Activated CD4-positive, alpha-beta memory T cell treated with anti-CD3 and anti-CD28 coated beads for 36 hours (primary cell): ENCODE measurements at regions not wholly inside any gene's neighbourhood (a gene's known extent, or its start where the extent isn't known, plus 50 kb on each side); places are given as distances from the start of the nearest gene placed in this dataset.

ENCODE experiments used
- CTCF ChIA-PET: fragments of 350-600 bp; sonication (Branson Sonifier 250); formaldehyde crosslinking; loops from one replicate; lab custom pipeline; 2021; ENCODE audit warnings: antibody characterized with exemption, inconsistent platforms; lab: Charles Lee
- POLR2A ChIA-PET: fragments of 350-600 bp; sonication (Branson Sonifier 250); formaldehyde crosslinking; loops from one replicate; lab custom pipeline; 2021; ENCODE audit warnings: antibody characterized with exemption; lab: Charles Lee
- DNase-seq: peaks from one replicate; pipeline ENCODE4 v3.0.0-alpha.2; 2020
- H3K27ac Mint-ChIP-seq: one replicate; pipeline ENCODE4 v1.8.0; 2021; ENCODE audit warnings: mixed read lengths
- H3K27me3 Mint-ChIP-seq: one replicate; pipeline ENCODE4 v1.8.0; 2021; ENCODE audit warnings: mixed read lengths
- H3K36me3 Mint-ChIP-seq: one replicate; pipeline ENCODE4 v1.8.0; 2021; ENCODE audit warnings: mixed read lengths
- H3K4me1 Mint-ChIP-seq: one replicate; pipeline ENCODE4 v1.8.0; 2021; ENCODE audit warnings: low read depth, mixed read lengths
- H3K4me3 Mint-ChIP-seq: one replicate; pipeline ENCODE4 v1.8.0; 2021; ENCODE audit warnings: mild to moderate bottlenecking, mixed read lengths
- H3K9me3 Mint-ChIP-seq: one replicate; pipeline ENCODE4 v1.8.0; 2021; ENCODE audit warnings: mixed read lengths
- intact Hi-C: fragments of 100-400 bp; cut with micrococcal nuclease; formaldehyde crosslinking; loops from one replicate; pipeline ENCODE4 v1.15.1; 2023

GRCh38 chr2:139354518-139354917 lies 574.3 kb upstream of the NXPH2 start:
- no peaks in the 10 kb centered on the region for H3K36me3 Mint-ChIP-seq
- intact Hi-C loops: no loop called here

GRCh38 chr2:139353874-139354273 lies 573.7 kb upstream of the NXPH2 start:
- CTCF ChIA-PET: no interaction called here

More at GRCh38 chr2:139354518-139354917, 574.3 kb upstream of the NXPH2 start:
- Mint-ChIP-seq H3K27ac (no peak overlapping the region), H3K9me3 (peaks cover 20% of the 10 kb centered on the region), H3K4me3 (no peak overlapping the region), H3K27me3 (no peaks in the 10 kb centered on the region), H3K4me1 (no peaks in the 10 kb centered on the region)
- ChIA-PET POLR2A (no interaction called here), CTCF (no interaction called here)
- no peak for DNase-seq

GRCh38 chr2:139317259-139317658 lies 537.1 kb upstream of the NXPH2 start:
- CTCF ChIA-PET: no interaction called here

More at GRCh38 chr2:139353874-139354273, 573.7 kb upstream of the NXPH2 start:
- Mint-ChIP-seq H3K9me3 (peaks cover 27% of the 10 kb centered on the region), H3K27ac (no peak overlapping the region), H3K4me3 (no peak overlapping the region), H3K27me3 (no peaks in the 10 kb centered on the region), H3K36me3 (no peaks in the 10 kb centered on the region), H3K4me1 (no peaks in the 10 kb centered on the region)
- intact Hi-C loops: no loop called here
- POLR2A ChIA-PET: no interaction called here
- no peak for DNase-seq

GRCh38 chr2:139314059-139314458 lies 533.9 kb upstream of the NXPH2 start:
- H3K9me3 Mint-ChIP-seq: peaks cover 8% of the 10 kb centered on the region
- no peak overlapping the region for H3K4me3 Mint-ChIP-seq
- no peaks in the 10 kb centered on the region for H3K27me3 Mint-ChIP-seq
- no peaks in the 10 kb centered on the region for H3K36me3 Mint-ChIP-seq
- no peak for DNase-seq
- H3K4me1 Mint-ChIP-seq: no peaks in the 10 kb centered on the region
- ChIA-PET CTCF (no interaction called here), POLR2A (no interaction called here)
- intact Hi-C loops: no loop called here
- H3K27ac Mint-ChIP-seq: no peak overlapping the region

More at GRCh38 chr2:139317259-139317658, 537.1 kb upstream of the NXPH2 start:
- POLR2A ChIA-PET: no interaction called here
- Mint-ChIP-seq H3K27ac (no peak overlapping the region), H3K4me1 (no peaks in the 10 kb centered on the region), H3K27me3 (no peaks in the 10 kb centered on the region), H3K9me3 (peaks cover 3% of the 10 kb centered on the region), H3K4me3 (no peak overlapping the region), H3K36me3 (no peaks in the 10 kb centered on the region)
- DNase-seq: no peak
- intact Hi-C loops: no loop called here

- CTCF ChIA-PET: no interaction called here
- POLR2A ChIA-PET: no interaction called here
- intact Hi-C loops: no loop called here
- no peak for DNase-seq
- H3K4me3 Mint-ChIP-seq: no peak overlapping the region
- no peaks in the 10 kb centered on the region for H3K4me1 Mint-ChIP-seq
- no peaks in the 10 kb centered on the region for H3K27me3 Mint-ChIP-seq
- H3K27ac Mint-ChIP-seq: no peak overlapping the region
- H3K9me3 Mint-ChIP-seq: peaks cover 3% of the 10 kb centered on the region
- H3K36me3 Mint-ChIP-seq: no peaks in the 10 kb centered on the region
Observed at GRCh38 chr2:139296672-139297209, 516.6 kb upstream of the NXPH2 start.

GRCh38 chr2:139293992-139294548 lies 513.9 kb upstream of the NXPH2 start:
- POLR2A ChIA-PET: no interaction called here
- no peak overlapping the region for H3K4me3 Mint-ChIP-seq
- H3K27me3 Mint-ChIP-seq: no peaks in the 10 kb centered on the region
- no peaks in the 10 kb centered on the region for H3K36me3 Mint-ChIP-seq
- H3K27ac Mint-ChIP-seq: no peak overlapping the region
- peaks cover 3% of the 10 kb centered on the region for H3K9me3 Mint-ChIP-seq
- CTCF ChIA-PET: interaction anchor here (1.0 kb wide), 1 partner anchor 467 kb away, joined by 3 read pairs; no protein-coding TSS in a partner anchor
- no peak for DNase-seq
- H3K4me1 Mint-ChIP-seq: no peaks in the 10 kb centered on the region
- intact Hi-C loops: no loop called here

GRCh38 chr2:139281124-139281523 lies 500.9 kb upstream of the NXPH2 start:
- H3K9me3 Mint-ChIP-seq: peaks cover 18% of the 10 kb centered on the region
- H3K4me1 Mint-ChIP-seq: no peaks in the 10 kb centered on the region
- no peak for DNase-seq
- H3K36me3 Mint-ChIP-seq: no peaks in the 10 kb centered on the region
- no peak overlapping the region for H3K4me3 Mint-ChIP-seq
- no peaks in the 10 kb centered on the region for H3K27me3 Mint-ChIP-seq
- ChIA-PET POLR2A (no interaction called here), CTCF (no interaction called here)
- H3K27ac Mint-ChIP-seq: no peak overlapping the region
- intact Hi-C loops: no loop called here

GRCh38 chr2:139271879-139272278 lies 491.7 kb upstream of the NXPH2 start:
- Mint-ChIP-seq H3K27ac (no peak overlapping the region), H3K36me3 (no peaks in the 10 kb centered on the region), H3K4me3 (no peak overlapping the region), H3K9me3 (peaks cover 8% of the 10 kb centered on the region), H3K4me1 (no peaks in the 10 kb centered on the region), H3K27me3 (no peaks in the 10 kb centered on the region)
- DNase-seq: no peak
- intact Hi-C loops: no loop called here
- ChIA-PET POLR2A (no interaction called here), CTCF (no interaction called here)

GRCh38 chr2:139271149-139271548 lies 491.0 kb upstream of the NXPH2 start:
- ChIA-PET CTCF (no interaction called here), POLR2A (no interaction called here)
- intact Hi-C loops: no loop called here
- Mint-ChIP-seq H3K9me3 (peaks cover 13% of the 10 kb centered on the region), H3K27me3 (no peaks in the 10 kb centered on the region), H3K27ac (no peak overlapping the region), H3K36me3 (no peaks in the 10 kb centered on the region), H3K4me3 (no peak overlapping the region), H3K4me1 (no peaks in the 10 kb centered on the region)
- no peak for DNase-seq

- Mint-ChIP-seq H3K9me3 (peaks cover 5% of the 10 kb centered on the region), H3K4me3 (no peak overlapping the region), H3K36me3 (no peaks in the 10 kb centered on the region), H3K4me1 (no peaks in the 10 kb centered on the region), H3K27me3 (no peaks in the 10 kb centered on the region), H3K27ac (no peak overlapping the region)
- no peak for DNase-seq
- POLR2A ChIA-PET: no interaction called here
- CTCF ChIA-PET: no interaction called here
- intact Hi-C loops: no loop called here
Observed at GRCh38 chr2:139260052-139260430, 479.9 kb upstream of the NXPH2 start.

- ChIA-PET POLR2A (no interaction called here), CTCF (no interaction called here)
- no peaks in the 10 kb centered on the region for H3K27me3 Mint-ChIP-seq
- no peaks in the 10 kb centered on the region for H3K36me3 Mint-ChIP-seq
- H3K4me1 Mint-ChIP-seq: no peaks in the 10 kb centered on the region
- no peak overlapping the region for H3K27ac Mint-ChIP-seq
- peaks cover 5% of the 10 kb centered on the region for H3K9me3 Mint-ChIP-seq
- DNase-seq: no peak
- H3K4me3 Mint-ChIP-seq: no peak overlapping the region
- intact Hi-C loops: no loop called here
Observed at GRCh38 chr2:139259422-139260051, 479.3 kb upstream of the NXPH2 start.

- intact Hi-C loops: no loop called here
- H3K4me3 Mint-ChIP-seq: no peak overlapping the region
- peaks cover 36% of the 10 kb centered on the region for H3K9me3 Mint-ChIP-seq
- no peak overlapping the region for H3K27ac Mint-ChIP-seq
- H3K36me3 Mint-ChIP-seq: no peaks in the 10 kb centered on the region
- H3K4me1 Mint-ChIP-seq: no peaks in the 10 kb centered on the region
- H3K27me3 Mint-ChIP-seq: no peaks in the 10 kb centered on the region
- ChIA-PET POLR2A (no interaction called here), CTCF (interaction anchor here (0.6 kb wide), 1 partner anchor 14 kb away, joined by 5 read pairs; no protein-coding TSS in a partner anchor)
- no peak for DNase-seq
Observed at GRCh38 chr2:139241286-139241685, 461.1 kb upstream of the NXPH2 start.

- CTCF ChIA-PET: no interaction called here
Observed at GRCh38 chr2:139237023-139237422, 456.8 kb upstream of the NXPH2 start.

More at GRCh38 chr2:139237023-139237422, 456.8 kb upstream of the NXPH2 start:
- POLR2A ChIA-PET: no interaction called here
- H3K27ac Mint-ChIP-seq: no peak overlapping the region
- no peak overlapping the region for H3K4me3 Mint-ChIP-seq
- DNase-seq: no peak
- H3K27me3 Mint-ChIP-seq: no peaks in the 10 kb centered on the region
- intact Hi-C loops: no loop called here
- H3K9me3 Mint-ChIP-seq: peaks cover 23% of the 10 kb centered on the region
- H3K36me3 Mint-ChIP-seq: no peaks in the 10 kb centered on the region
- no peaks in the 10 kb centered on the region for H3K4me1 Mint-ChIP-seq
